WTC11 (cell line): ENCODE measurements at regions not wholly inside any gene's neighbourhood (a gene's known extent, or its start where the extent isn't known, plus 50 kb on each side); places are given as distances from the start of the nearest gene placed in this dataset.
"Not testable (repeated sequence)": the region's sequence is repeated elsewhere in the genome, so short reads cannot be mapped to it uniquely, and the experiment has no call there.

ENCODE experiments used
- ATAC-seq: fragments of 200-7000 bp; cut with Tn5 transposase; 2 replicates; pipeline ENCODE4 v1.10.0; 2021; ENCODE audit warnings: mild to moderate bottlenecking, moderate library complexity
- CTCF ChIA-PET: fragments of 300-600 bp; sonication (Branson Sonifier 250); formaldehyde crosslinking; loops from one replicate; lab custom pipeline; 2021; ENCODE audit warnings: antibody characterized with exemption; lab: Charles Lee
- POLR2A ChIA-PET: fragments of 350-600 bp; sonication (Branson Sonifier 250); formaldehyde crosslinking; loops from one replicate; lab custom pipeline; 2021; ENCODE audit warnings: antibody characterized with exemption; lab: Charles Lee
- DNase-seq: peaks from one replicate; pipeline ENCODE4 v3.0.0; 2021; ENCODE audit warnings: low spot score
- H3K27ac Mint-ChIP-seq: 2 replicates; pipeline ENCODE4 v1.8.0; 2021; ENCODE audit warnings: mixed read lengths
- H3K27me3 Mint-ChIP-seq: 2 replicates; pipeline ENCODE4 v1.8.0; 2021; ENCODE audit warnings: low read depth, mild to moderate bottlenecking, moderate library complexity, mixed read lengths
- H3K36me3 Mint-ChIP-seq: 2 replicates; pipeline ENCODE4 v1.8.0; 2021; ENCODE audit warnings: mixed read lengths
- H3K4me1 Mint-ChIP-seq: 2 replicates; pipeline ENCODE4 v1.8.0; 2022; ENCODE audit warnings: mixed read lengths
- H3K4me3 Mint-ChIP-seq: 2 replicates; pipeline ENCODE4 v1.8.0; 2021; ENCODE audit warnings: mild to moderate bottlenecking, moderate library complexity, mixed read lengths
- H3K9me3 Mint-ChIP-seq: 2 replicates; pipeline ENCODE4 v1.8.0; 2021; ENCODE audit warnings: mixed read lengths
- E2F5 ChIP-seq: sonication (generic); formaldehyde crosslinking; IDR thresholded peaks from 2 replicates; pipeline ENCODE4 v1.8.1; 2022; ENCODE audit warnings: mild to moderate bottlenecking, moderate library complexity, missing genetic modification reagents
- ERG ChIP-seq: fragments of 250-450 bp; sonication (Bioruptor Pico); IDR thresholded peaks from 2 replicates; pipeline ENCODE4 v1.8.0; 2021; ENCODE audit warnings: mild to moderate bottlenecking
- FOXP4 ChIP-seq: sonication (generic); formaldehyde crosslinking; IDR thresholded peaks from 2 replicates; pipeline ENCODE4 v1.8.0; 2022; ENCODE audit warnings: mild to moderate bottlenecking, missing genetic modification reagents
- GABPB1 ChIP-seq: sonication (generic); formaldehyde crosslinking; IDR thresholded peaks from 2 replicates; pipeline ENCODE4 v1.8.1; 2023; ENCODE audit warnings: mild to moderate bottlenecking, missing genetic modification reagents
- PRRX2 ChIP-seq: fragments of 250-450 bp; sonication (Bioruptor Pico); IDR thresholded peaks from 2 replicates; pipeline ENCODE4 v1.8.0; 2021; ENCODE audit warnings: mild to moderate bottlenecking
- RORB ChIP-seq: fragments of 250-450 bp; sonication (Bioruptor Pico); IDR thresholded peaks from 2 replicates; pipeline ENCODE4 v1.9.0; 2021; ENCODE audit warnings: mild to moderate bottlenecking
- TCF7 ChIP-seq: sonication (generic); formaldehyde crosslinking; IDR thresholded peaks from 2 replicates; pipeline ENCODE4 v1.8.0; 2022; ENCODE audit warnings: mild to moderate bottlenecking, low read depth, missing genetic modification reagents, moderate library complexity
- TEAD4 ChIP-seq: sonication (generic); formaldehyde crosslinking; IDR thresholded peaks from 2 replicates; pipeline ENCODE4 v1.8.0; 2022; ENCODE audit warnings: mild to moderate bottlenecking, missing genetic modification reagents
- TP53 ChIP-seq: sonication (generic); formaldehyde crosslinking; IDR thresholded peaks from 2 replicates; pipeline ENCODE4 v1.8.1; 2023; ENCODE audit warnings: mild to moderate bottlenecking, missing genetic modification reagents
- ZNF219 ChIP-seq: sonication (generic); formaldehyde crosslinking; IDR thresholded peaks from 2 replicates; pipeline ENCODE4 v1.8.0; 2023; ENCODE audit warnings: missing genetic modification reagents, mild to moderate bottlenecking, borderline replicate concordance
- ZNF263 ChIP-seq: sonication (generic); formaldehyde crosslinking; IDR thresholded peaks from 2 replicates; pipeline ENCODE4 v1.8.1; 2022; ENCODE audit warnings: low read depth, mild to moderate bottlenecking, moderate library complexity, missing genetic modification reagents
- ZNF396 ChIP-seq: fragments of 250-450 bp; sonication (Bioruptor Pico); IDR thresholded peaks from 2 replicates; pipeline ENCODE4 v1.8.0; 2021; ENCODE audit warnings: mild to moderate bottlenecking, moderate library complexity, borderline replicate concordance
- ZNF416 ChIP-seq: fragments of 250-450 bp; sonication (Bioruptor Pico); IDR thresholded peaks from 2 replicates; pipeline ENCODE4 v1.9.0; 2021; ENCODE audit warnings: mild to moderate bottlenecking, inconsistent platforms
- ZNF512 ChIP-seq: sonication (generic); formaldehyde crosslinking; IDR thresholded peaks from 2 replicates; pipeline ENCODE4 v1.8.1; 2022; ENCODE audit warnings: missing genetic modification reagents, borderline replicate concordance
- TF ChIP-seq, protein P1 (sequence below): sonication (generic); formaldehyde crosslinking; IDR thresholded peaks from 2 replicates; pipeline ENCODE4 v1.8.1; 2023; ENCODE audit warnings: mild to moderate bottlenecking, missing genetic modification reagents
- TF ChIP-seq, protein P2 (sequence below): sonication (generic); formaldehyde crosslinking; IDR thresholded peaks from 2 replicates; pipeline ENCODE4 v1.8.1; 2022; ENCODE audit warnings: low read depth, mild to moderate bottlenecking, moderate library complexity, missing genetic modification reagents, borderline replicate concordance

DNA sequence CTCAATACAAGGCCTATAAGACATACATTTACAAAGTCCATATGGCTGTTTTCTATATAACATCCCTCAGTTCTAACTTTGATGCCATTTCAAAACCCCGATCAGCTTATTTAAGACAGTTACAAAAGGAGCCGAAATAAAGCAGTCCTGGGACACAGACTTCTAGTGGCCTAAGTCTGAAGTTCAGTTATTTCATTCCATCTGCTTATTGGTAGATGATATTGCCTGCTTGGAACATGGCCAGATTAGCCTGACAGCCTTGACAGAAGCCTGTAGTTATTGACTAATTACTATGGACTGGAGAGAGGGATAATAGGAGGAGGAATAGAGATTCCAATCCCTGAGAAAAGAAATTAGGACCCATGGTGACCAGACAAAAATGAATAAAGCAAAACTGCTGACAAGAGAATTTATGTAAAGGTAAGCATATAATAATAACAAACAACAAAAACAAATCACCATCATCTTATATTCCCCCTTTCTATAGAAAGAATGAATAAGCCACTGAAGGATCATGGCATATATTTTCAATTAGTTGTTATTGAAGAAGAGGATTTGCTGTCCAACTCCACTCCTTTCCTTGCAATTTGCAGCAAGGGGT is 206.3 kb upstream of the TOM1L1 start:
- Mint-ChIP-seq H3K27me3 (no peaks in the 10 kb centered on the region; the same call in 1 of the 2 replicates), H3K4me3 (no peak overlapping the region), H3K9me3 (peaks cover 42% of the 10 kb centered on the region), H3K27ac (no peak overlapping the region), H3K36me3 (peaks cover 18% of the 10 kb centered on the region), H3K4me1 (no peaks in the 10 kb centered on the region)
- no peak for DNase-seq
- ChIA-PET CTCF (no interaction called here), POLR2A (no interaction called here)
- TF ChIP-seq ZNF512 (CRISPR knock-in tag), result no peak
- no peak for TF ChIP-seq TP53
- TF ChIP-seq ZNF396 (CRISPR knock-in tag), result no peak
- TF ChIP-seq, protein P1, sequence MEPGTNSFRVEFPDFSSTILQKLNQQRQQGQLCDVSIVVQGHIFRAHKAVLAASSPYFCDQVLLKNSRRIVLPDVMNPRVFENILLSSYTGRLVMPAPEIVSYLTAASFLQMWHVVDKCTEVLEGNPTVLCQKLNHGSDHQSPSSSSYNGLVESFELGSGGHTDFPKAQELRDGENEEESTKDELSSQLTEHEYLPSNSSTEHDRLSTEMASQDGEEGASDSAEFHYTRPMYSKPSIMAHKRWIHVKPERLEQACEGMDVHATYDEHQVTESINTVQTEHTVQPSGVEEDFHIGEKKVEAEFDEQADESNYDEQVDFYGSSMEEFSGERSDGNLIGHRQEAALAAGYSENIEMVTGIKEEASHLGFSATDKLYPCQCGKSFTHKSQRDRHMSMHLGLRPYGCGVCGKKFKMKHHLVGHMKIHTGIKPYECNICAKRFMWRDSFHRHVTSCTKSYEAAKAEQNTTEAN (CRISPR knock-in tag), result no peak
- no peak for TF ChIP-seq FOXP4
- TF ChIP-seq ZNF219, result no peak
- TF ChIP-seq RORB (CRISPR knock-in tag), result no peak
- no peak for TF ChIP-seq ZNF263
- TF ChIP-seq TCF7 (CRISPR knock-in tag), result no peak
- TF ChIP-seq PRRX2, result no peak
- TF ChIP-seq, protein P2, sequence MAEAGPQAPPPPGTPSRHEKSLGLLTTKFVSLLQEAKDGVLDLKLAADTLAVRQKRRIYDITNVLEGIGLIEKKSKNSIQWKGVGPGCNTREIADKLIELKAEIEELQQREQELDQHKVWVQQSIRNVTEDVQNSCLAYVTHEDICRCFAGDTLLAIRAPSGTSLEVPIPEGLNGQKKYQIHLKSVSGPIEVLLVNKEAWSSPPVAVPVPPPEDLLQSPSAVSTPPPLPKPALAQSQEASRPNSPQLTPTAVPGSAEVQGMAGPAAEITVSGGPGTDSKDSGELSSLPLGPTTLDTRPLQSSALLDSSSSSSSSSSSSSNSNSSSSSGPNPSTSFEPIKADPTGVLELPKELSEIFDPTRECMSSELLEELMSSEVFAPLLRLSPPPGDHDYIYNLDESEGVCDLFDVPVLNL (CRISPR knock-in tag), result no peak
- no peak for TF ChIP-seq ERG
- no peak for TF ChIP-seq TEAD4 (CRISPR knock-in tag)
- ATAC-seq, result no peak

DNA sequence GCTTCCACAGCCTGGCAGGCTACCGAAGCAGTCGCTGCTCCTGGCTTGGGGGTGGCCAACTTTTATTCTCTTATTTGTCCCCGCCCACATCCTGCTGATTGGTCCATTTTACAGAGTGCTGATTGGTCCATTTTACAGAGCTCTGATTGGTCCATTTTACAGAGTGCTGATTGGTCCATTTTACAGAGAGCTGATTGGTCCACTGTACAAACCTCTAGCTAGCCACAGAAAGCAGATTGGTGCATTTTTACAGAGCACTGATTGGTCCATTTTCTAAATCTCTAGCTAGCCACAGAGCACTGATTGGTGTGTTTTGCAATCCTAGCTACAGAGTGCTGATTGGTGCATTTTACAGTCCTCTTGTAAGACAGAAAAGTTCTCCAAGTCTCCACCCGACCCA is 187.9 kb upstream of the TOM1L1 start:
- H3K4me3 Mint-ChIP-seq, POLR2A ChIA-PET: not testable (repeated sequence)

DNA sequence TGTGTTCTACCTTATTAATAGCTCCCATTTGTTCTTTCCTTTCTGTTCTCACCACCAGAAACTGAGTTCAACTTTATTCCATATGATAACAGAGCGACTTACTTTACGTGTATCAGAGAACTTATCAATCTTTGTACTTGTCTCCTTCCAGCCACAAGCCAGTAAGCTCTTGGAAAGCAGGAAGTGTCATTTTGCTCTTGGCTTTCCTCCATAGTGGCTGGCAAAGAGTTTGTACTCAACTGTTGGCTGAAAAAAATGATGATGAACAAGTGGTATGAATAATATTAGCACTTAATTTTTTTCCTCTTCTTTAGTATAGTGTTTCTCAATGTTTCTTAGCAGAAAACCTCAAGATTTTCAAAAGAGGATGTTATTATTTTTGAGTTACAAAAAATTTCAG is 182.4 kb upstream of the TOM1L1 start:
- DNase-seq, result no peak
- Mint-ChIP-seq H3K27ac (no peak overlapping the region), H3K36me3 (peaks cover 33% of the 10 kb centered on the region), H3K4me3 (no peak overlapping the region), H3K4me1 (no peaks in the 10 kb centered on the region), H3K27me3 (no peaks in the 10 kb centered on the region; the same call in 1 of the 2 replicates), H3K9me3 (peaks cover 55% of the 10 kb centered on the region)
- no peak for TF ChIP-seq GABPB1 (CRISPR knock-in tag)
- no peak for TF ChIP-seq E2F5
- TF ChIP-seq ZNF416 (CRISPR knock-in tag), result no peak
- POLR2A ChIA-PET, result no interaction called here
- no peak for ATAC-seq
- CTCF ChIA-PET, result no interaction called here

More for the DNA sequence above, 187.9 kb upstream of the TOM1L1 start:
- ATAC-seq, H3K27me3 Mint-ChIP-seq, H3K27ac Mint-ChIP-seq, DNase-seq, H3K4me1 Mint-ChIP-seq, CTCF ChIA-PET: not testable (repeated sequence)
- Mint-ChIP-seq H3K36me3 (peaks cover 30% of the 10 kb centered on the region), H3K9me3 (peaks cover 52% of the 10 kb centered on the region)
